GM19463 (cell line): ENCODE measurements at regions not wholly inside any gene's neighbourhood (a gene's known extent, or its start where the extent isn't known, plus 50 kb on each side); places are given as distances from the start of the nearest gene placed in this dataset.
"Not testable (repeated sequence)": the region's sequence is repeated elsewhere in the genome, so short reads cannot be mapped to it uniquely, and the experiment has no call there.

Source experiments
- ATAC-seq: cut with Tn5 transposase; IDR thresholded peaks from one replicate; pipeline ENCODE4 v1.9.1; 2021; ENCODE audit warnings: mild to moderate bottlenecking, moderate library complexity; ENCODE audit not compliant: unreplicated experiment

GRCh38 chrX:137646472-137646871 lies 80.5 kb downstream of the ZIC3 start:
- no peak for ATAC-seq

GRCh38 chrX:137651647-137652046 lies 85.7 kb downstream of the ZIC3 start:
- no peak for ATAC-seq

- ATAC-seq: no peak
These were observed 86.2 kb downstream of the ZIC3 start for GRCh38 chrX:137652086-137652485.

GRCh38 chrX:137654481-137654880 lies 88.6 kb downstream of the ZIC3 start:
- ATAC-seq: no peak

GRCh38 chrX:137667776-137668175 lies 101.8 kb downstream of the ZIC3 start:
- ATAC-seq: no peak

- ATAC-seq: no peak
These were observed 118.7 kb downstream of the ZIC3 start for GRCh38 chrX:137684591-137684990.

- no peak for ATAC-seq
These were observed 129.5 kb downstream of the ZIC3 start for GRCh38 chrX:137695417-137695816.

- no peak for ATAC-seq
These were observed 141.4 kb downstream of the ZIC3 start for GRCh38 chrX:137707348-137707747.

GRCh38 chrX:137742846-137743245 lies 176.9 kb downstream of the ZIC3 start:
- ATAC-seq: no peak

- ATAC-seq: no peak
These were observed 177.5 kb downstream of the ZIC3 start for GRCh38 chrX:137743414-137743813.

GRCh38 chrX:137746289-137746688 lies 180.4 kb downstream of the ZIC3 start:
- ATAC-seq: no peak

GRCh38 chrX:137747244-137748043 lies 181.5 kb downstream of the ZIC3 start:
- ATAC-seq: no peak

- ATAC-seq: no peak
These were observed 182.9 kb downstream of the ZIC3 start for GRCh38 chrX:137748827-137749226.

- ATAC-seq: no peak
These were observed 183.3 kb downstream of the ZIC3 start for GRCh38 chrX:137749246-137749645.

GRCh38 chrX:137771537-137771936 lies 205.6 kb downstream of the ZIC3 start:
- ATAC-seq: no peak

GRCh38 chrX:137792214-137792613 lies 226.3 kb downstream of the ZIC3 start:
- no peak for ATAC-seq

GRCh38 chrX:137797926-137798325 lies 232.0 kb downstream of the ZIC3 start:
- not testable (repeated sequence) for ATAC-seq

- no peak for ATAC-seq
These were observed 257.3 kb downstream of the ZIC3 start for GRCh38 chrX:137823257-137823656.

- no peak for ATAC-seq
These were observed 281.4 kb downstream of the ZIC3 start for GRCh38 chrX:137847376-137847775.

GRCh38 chrX:137848266-137848905 lies 282.5 kb downstream of the ZIC3 start:
- ATAC-seq: no peak

GRCh38 chrX:137852502-137852901 lies 286.6 kb downstream of the ZIC3 start:
- no peak for ATAC-seq

GRCh38 chrX:137855490-137855889 lies 289.6 kb downstream of the ZIC3 start:
- ATAC-seq: no peak
